Neural progenitor cell (in vitro differentiated cells): ENCODE measurements at regions not wholly inside any gene's neighbourhood (a gene's known extent, or its start where the extent isn't known, plus 50 kb on each side); places are given as distances from the start of the nearest gene placed in this dataset.

ENCODE experiments used
- DNase-seq: peaks from one replicate; pipeline ENCODE4 v3.0.0-alpha.2; 2016; ENCODE audit warnings: low spot score
- H2AFZ ChIP-seq: fragments of 200-600 bp; sonication (generic); replicated peaks from 2 replicates; pipeline ENCODE4 v1.6.1; 2016; ENCODE audit warnings: antibody characterized with exemption
- H3F3A ChIP-seq: fragments of 200-600 bp; sonication (generic); 2 replicates; pipeline ENCODE4 v1.6.1; 2016; ENCODE audit warnings: antibody characterized with exemption, low read depth
- H3K27ac ChIP-seq: fragments of 200-600 bp; sonication (generic); 2 replicates; pipeline ENCODE4 v1.5.1; 2016; ENCODE audit warnings: mild to moderate bottlenecking
- H3K27me3 ChIP-seq: fragments of 200-600 bp; sonication (generic); 2 replicates; pipeline ENCODE4 v1.6.1; 2016; ENCODE audit warnings: mild to moderate bottlenecking, moderate library complexity
- H3K36me3 ChIP-seq: fragments of 200-600 bp; sonication (generic); 2 replicates; pipeline ENCODE4 v1.5.1; 2016
- H3K4me1 ChIP-seq: fragments of 200-600 bp; sonication (generic); 2 replicates; pipeline ENCODE4 v1.6.1; 2016; ENCODE audit warnings: mixed run types
- H3K4me2 ChIP-seq: fragments of 200-600 bp; sonication (generic); 2 replicates; pipeline ENCODE4 v1.6.1; 2016
- H3K4me3 ChIP-seq: fragments of 200-600 bp; sonication (generic); 2 replicates; pipeline ENCODE4 v1.5.1; 2016
- H3K79me2 ChIP-seq: fragments of 200-600 bp; sonication (generic); 2 replicates; pipeline ENCODE4 v1.6.1; 2016; ENCODE audit warnings: low read depth
- H3K9ac ChIP-seq: fragments of 200-600 bp; sonication (generic); 2 replicates; pipeline ENCODE4 v1.6.1; 2016
- H3K9me3 ChIP-seq: fragments of 200-600 bp; sonication (generic); 2 replicates; pipeline ENCODE4 v1.5.1; 2016; ENCODE audit warnings: low read depth
- H4K20me1 ChIP-seq: fragments of 200-600 bp; sonication (generic); 2 replicates; pipeline ENCODE4 v1.6.1; 2016; ENCODE audit warnings: low read depth
- H3K27ac Mint-ChIP-seq: 3 replicates; pipeline ENCODE4 v1.8.0; 2021; ENCODE audit warnings: mixed read lengths
- H3K27me3 Mint-ChIP-seq: 2 replicates; pipeline ENCODE4 v1.8.0; 2022; ENCODE audit warnings: low read depth, mild to moderate bottlenecking, inconsistent platforms, moderate library complexity, mixed read lengths; ENCODE audit not compliant: insufficient read depth
- H3K36me3 Mint-ChIP-seq: 3 replicates; pipeline ENCODE4 v1.8.0; 2021; ENCODE audit warnings: mixed read lengths
- H3K4me1 Mint-ChIP-seq: 3 replicates; pipeline ENCODE4 v1.8.0; 2021; ENCODE audit warnings: mixed read lengths
- H3K4me3 Mint-ChIP-seq: 3 replicates; pipeline ENCODE4 v1.8.0; 2021; ENCODE audit warnings: mild to moderate bottlenecking, moderate library complexity, mixed read lengths
- H3K9me3 Mint-ChIP-seq: 3 replicates; pipeline ENCODE4 v1.8.0; 2020; ENCODE audit warnings: mixed read lengths
- EZH2 ChIP-seq: fragments of 200-600 bp; sonication (generic); IDR thresholded peaks from 2 replicates; pipeline ENCODE4 v1.6.1; 2017; ENCODE audit warnings: antibody characterized with exemption, mild to moderate bottlenecking, moderate library complexity
- EZH2phosphoT487 ChIP-seq: fragments of 200-600 bp; sonication (generic); IDR thresholded peaks from 2 replicates; pipeline ENCODE4 v1.6.1; 2017; ENCODE audit warnings: antibody characterized with exemption
- TF ChIP-seq, protein P1 (sequence below): fragments of 200-600 bp; sonication (generic); IDR thresholded peaks from 2 replicates; pipeline ENCODE4 v1.5.1; 2017; ENCODE audit warnings: antibody characterized with exemption, mild to moderate bottlenecking

GRCh38 chr4:28886934-28887333 lies 1833.2 kb upstream of the PCDH7 start:
- H3K4me2 ChIP-seq: no peak overlapping the region
- no peaks in the 10 kb centered on the region for H3K27me3 ChIP-seq
- no peaks in the 10 kb centered on the region for H3F3A ChIP-seq
- no peak overlapping the region for H3K27ac ChIP-seq
- H3K79me2 ChIP-seq: no peaks in the 10 kb centered on the region
- no peak for DNase-seq
- no peaks in the 10 kb centered on the region for H4K20me1 ChIP-seq
- no peak overlapping the region for H3K9ac ChIP-seq
- H3K9me3 ChIP-seq: no peaks in the 10 kb centered on the region
- peaks cover 3% of the 10 kb centered on the region for H3K27me3 Mint-ChIP-seq
- no peak overlapping the region for H2AFZ ChIP-seq
- TF ChIP-seq, protein P1, sequence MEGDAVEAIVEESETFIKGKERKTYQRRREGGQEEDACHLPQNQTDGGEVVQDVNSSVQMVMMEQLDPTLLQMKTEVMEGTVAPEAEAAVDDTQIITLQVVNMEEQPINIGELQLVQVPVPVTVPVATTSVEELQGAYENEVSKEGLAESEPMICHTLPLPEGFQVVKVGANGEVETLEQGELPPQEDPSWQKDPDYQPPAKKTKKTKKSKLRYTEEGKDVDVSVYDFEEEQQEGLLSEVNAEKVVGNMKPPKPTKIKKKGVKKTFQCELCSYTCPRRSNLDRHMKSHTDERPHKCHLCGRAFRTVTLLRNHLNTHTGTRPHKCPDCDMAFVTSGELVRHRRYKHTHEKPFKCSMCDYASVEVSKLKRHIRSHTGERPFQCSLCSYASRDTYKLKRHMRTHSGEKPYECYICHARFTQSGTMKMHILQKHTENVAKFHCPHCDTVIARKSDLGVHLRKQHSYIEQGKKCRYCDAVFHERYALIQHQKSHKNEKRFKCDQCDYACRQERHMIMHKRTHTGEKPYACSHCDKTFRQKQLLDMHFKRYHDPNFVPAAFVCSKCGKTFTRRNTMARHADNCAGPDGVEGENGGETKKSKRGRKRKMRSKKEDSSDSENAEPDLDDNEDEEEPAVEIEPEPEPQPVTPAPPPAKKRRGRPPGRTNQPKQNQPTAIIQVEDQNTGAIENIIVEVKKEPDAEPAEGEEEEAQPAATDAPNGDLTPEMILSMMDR: no peak
- no peaks in the 10 kb centered on the region for H3K9me3 Mint-ChIP-seq
- no peak overlapping the region for H3K4me3 Mint-ChIP-seq
- no peaks in the 10 kb centered on the region for H3K36me3 ChIP-seq
- H3K4me1 Mint-ChIP-seq: no peaks in the 10 kb centered on the region
- no peaks in the 10 kb centered on the region for H3K4me1 ChIP-seq
- no peaks in the 10 kb centered on the region for H3K36me3 Mint-ChIP-seq
- H3K4me3 ChIP-seq: no peak overlapping the region
- no peak overlapping the region for H3K27ac Mint-ChIP-seq

DNA sequence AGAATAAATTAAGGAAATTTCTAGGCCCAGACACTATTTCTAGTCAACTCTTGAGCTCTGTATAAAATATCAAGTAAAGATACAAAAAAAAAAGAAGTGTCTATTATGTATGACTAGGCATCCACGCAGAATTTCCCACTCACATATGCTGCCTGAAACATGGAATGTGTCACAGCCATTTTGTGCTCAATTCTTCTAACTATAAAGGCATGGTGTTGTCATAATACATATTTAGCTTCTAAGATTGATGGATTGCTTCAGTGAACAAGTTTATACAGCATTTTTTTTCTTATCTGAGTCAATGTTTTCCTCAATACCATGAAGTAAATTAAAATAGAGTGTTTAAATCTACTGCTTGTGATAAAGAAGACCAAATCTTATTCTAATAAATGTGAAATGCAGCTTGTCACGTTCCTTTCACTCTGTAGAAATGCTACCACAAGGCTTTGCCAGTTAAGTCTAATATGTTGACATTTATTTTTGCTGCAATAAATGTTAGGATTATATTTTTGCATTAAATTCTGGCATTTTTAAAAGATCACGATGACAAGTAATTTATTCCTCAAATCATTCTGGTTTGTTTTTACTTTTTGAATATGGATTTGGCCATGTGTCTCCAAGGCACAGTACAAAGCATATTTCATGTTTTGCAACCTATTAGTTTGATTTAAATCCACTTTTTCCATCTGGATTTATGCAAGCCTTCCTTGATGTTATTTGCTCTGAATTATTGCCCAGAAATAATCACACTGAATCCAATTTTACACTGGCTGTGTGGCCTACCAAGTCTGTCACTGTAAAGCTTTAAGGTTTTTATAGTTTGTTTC lies 1829.0 kb upstream of the PCDH7 start:
- Histone ChIP-seq H3K4me2 (no peak overlapping the region), H3K27me3 (no peaks in the 10 kb centered on the region), H3K79me2 (no peaks in the 10 kb centered on the region), H3K36me3 (no peaks in the 10 kb centered on the region), H3K9me3 (no peaks in the 10 kb centered on the region), H3K9ac (no peak overlapping the region), H3K4me1 (no peaks in the 10 kb centered on the region), H4K20me1 (no peaks in the 10 kb centered on the region), H2AFZ (no peak overlapping the region), H3K4me3 (no peak overlapping the region), H3F3A (no peaks in the 10 kb centered on the region), H3K27ac (no peak overlapping the region)
- TF ChIP-seq EZH2: no peak
- no peaks in the 10 kb centered on the region for H3K4me1 Mint-ChIP-seq
- no peak overlapping the region for H3K4me3 Mint-ChIP-seq
- no peak overlapping the region for H3K27ac Mint-ChIP-seq
- no peaks in the 10 kb centered on the region for H3K36me3 Mint-ChIP-seq
- no peak for DNase-seq
- H3K9me3 Mint-ChIP-seq: no peaks in the 10 kb centered on the region
- no peaks in the 10 kb centered on the region for H3K27me3 Mint-ChIP-seq

GRCh38 chr4:28913466-28913865 lies 1806.7 kb upstream of the PCDH7 start:
- H3K27ac Mint-ChIP-seq: no peak overlapping the region
- no peaks in the 10 kb centered on the region for H3F3A ChIP-seq
- TF ChIP-seq EZH2phosphoT487 (no peak), EZH2 (no peak)
- TF ChIP-seq, protein P1: no peak

DNA sequence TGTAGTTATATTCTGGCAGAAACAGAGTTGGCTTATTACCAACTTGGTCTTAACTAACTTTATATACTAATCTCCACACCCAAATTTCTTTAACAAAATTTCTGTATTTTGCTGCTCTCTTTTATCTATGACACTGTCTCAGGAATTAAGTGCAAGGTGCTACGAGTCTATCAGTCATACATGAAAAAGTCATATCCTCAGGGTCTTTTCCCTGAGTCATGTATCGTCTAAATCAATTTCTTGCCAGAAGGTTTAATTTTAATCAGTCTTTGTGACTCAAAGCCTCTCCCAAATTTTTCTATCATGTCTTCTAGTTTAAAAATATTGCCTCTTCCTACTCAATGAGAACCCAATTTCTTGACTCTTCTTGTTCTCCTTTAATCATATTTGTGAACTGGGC lies 1803.6 kb upstream of the PCDH7 start:
- Mint-ChIP-seq H3K4me1 (no peaks in the 10 kb centered on the region), H3K4me3 (no peak overlapping the region), H3K9me3 (peaks cover 2% of the 10 kb centered on the region), H3K36me3 (no peaks in the 10 kb centered on the region), H3K27me3 (no peaks in the 10 kb centered on the region), H3K27ac (no peak overlapping the region)
- Histone ChIP-seq H3K27me3 (no peaks in the 10 kb centered on the region), H3K36me3 (no peaks in the 10 kb centered on the region), H3F3A (no peaks in the 10 kb centered on the region), H3K4me1 (peaks cover 12% of the 10 kb centered on the region), H3K9ac (no peak overlapping the region), H3K4me3 (no peak overlapping the region), H3K27ac (no peak overlapping the region), H3K79me2 (no peaks in the 10 kb centered on the region), H4K20me1 (no peaks in the 10 kb centered on the region), H3K9me3 (no peaks in the 10 kb centered on the region), H2AFZ (no peak overlapping the region), H3K4me2 (no peak overlapping the region)
- TF ChIP-seq, protein P1: no peak
- TF ChIP-seq EZH2 (no peak), EZH2phosphoT487 (no peak)
- no peak for DNase-seq

More at GRCh38 chr4:28913466-28913865, 1806.7 kb upstream of the PCDH7 start:
- Histone ChIP-seq H3K27me3 (no peaks in the 10 kb centered on the region), H2AFZ (no peak overlapping the region), H3K9ac (no peak overlapping the region), H3K9me3 (no peaks in the 10 kb centered on the region), H3K36me3 (no peaks in the 10 kb centered on the region), H4K20me1 (no peaks in the 10 kb centered on the region), H3K4me2 (no peak overlapping the region), H3K27ac (no peak overlapping the region), H3K79me2 (no peaks in the 10 kb centered on the region), H3K4me3 (no peak overlapping the region), H3K4me1 (no peaks in the 10 kb centered on the region)
- DNase-seq: no peak
- Mint-ChIP-seq H3K36me3 (no peaks in the 10 kb centered on the region), H3K4me1 (no peaks in the 10 kb centered on the region), H3K9me3 (peaks cover 5% of the 10 kb centered on the region), H3K4me3 (no peak overlapping the region), H3K27me3 (no peaks in the 10 kb centered on the region)
